HG03175 (cell line): ENCODE measurements at regions not wholly inside any gene's neighbourhood (a gene's known extent, or its start where the extent isn't known, plus 50 kb on each side); places are given as distances from the start of the nearest gene placed in this dataset.

Experiments
- ATAC-seq: cut with Tn5 transposase; IDR thresholded peaks from one replicate; pipeline ENCODE4 v1.9.1; 2021; ENCODE audit warnings: mild to moderate bottlenecking, moderate library complexity; ENCODE audit not compliant: unreplicated experiment

- no peak for ATAC-seq
Observed at GRCh38 chr2:74036010-74036409, 51.3 kb downstream of the TET3 start.

GRCh38 chr2:74036450-74037195 lies 51.9 kb downstream of the TET3 start:
- ATAC-seq: no peak

GRCh38 chr2:74037379-74037860 lies 52.7 kb downstream of the TET3 start:
- ATAC-seq: peak; percentile 69

GRCh38 chr2:74039611-74040010 lies 54.9 kb downstream of the TET3 start:
- no peak for ATAC-seq

- no peak for ATAC-seq
Observed at GRCh38 chr2:74041182-74041581, 56.5 kb downstream of the TET3 start.

GRCh38 chr2:74041726-74042125 lies 57.0 kb downstream of the TET3 start:
- no peak for ATAC-seq

GRCh38 chr2:74042606-74043005 lies 57.9 kb downstream of the TET3 start:
- no peak for ATAC-seq

- no peak for ATAC-seq
Observed at GRCh38 chr2:74043345-74044329, 58.9 kb downstream of the TET3 start.

GRCh38 chr2:74044999-74045398 lies 60.3 kb downstream of the TET3 start:
- ATAC-seq: no peak

- no peak for ATAC-seq
Observed at GRCh38 chr2:74045454-74045853, 60.7 kb downstream of the TET3 start.

GRCh38 chr2:74046441-74046840 lies 61.7 kb downstream of the TET3 start:
- ATAC-seq: no peak

GRCh38 chr2:74047152-74047551 lies 62.4 kb downstream of the TET3 start:
- no peak for ATAC-seq

GRCh38 chr2:74048147-74048546 lies 63.4 kb downstream of the TET3 start:
- ATAC-seq: no peak

- ATAC-seq: no peak
Observed at GRCh38 chr2:74048843-74049519, 64.3 kb downstream of the TET3 start.

- ATAC-seq: no peak
Observed at GRCh38 chr2:74050151-74050550, 65.4 kb downstream of the TET3 start.

- no peak for ATAC-seq
Observed at GRCh38 chr2:74051504-74051903, 66.8 kb downstream of the TET3 start.

GRCh38 chr2:74052732-74053710 lies 68.3 kb downstream of the TET3 start:
- no peak for ATAC-seq

- no peak for ATAC-seq
Observed at GRCh38 chr2:74053959-74054715, 69.4 kb downstream of the TET3 start.

GRCh38 chr2:74059137-74059775 lies 74.5 kb downstream of the TET3 start:
- no peak for ATAC-seq
